ENCODE measurements at regions not wholly inside any gene's neighbourhood (a gene's known extent, or its start where the extent isn't known, plus 50 kb on each side); places are given as distances from the start of the nearest gene placed in this dataset.

DNA sequence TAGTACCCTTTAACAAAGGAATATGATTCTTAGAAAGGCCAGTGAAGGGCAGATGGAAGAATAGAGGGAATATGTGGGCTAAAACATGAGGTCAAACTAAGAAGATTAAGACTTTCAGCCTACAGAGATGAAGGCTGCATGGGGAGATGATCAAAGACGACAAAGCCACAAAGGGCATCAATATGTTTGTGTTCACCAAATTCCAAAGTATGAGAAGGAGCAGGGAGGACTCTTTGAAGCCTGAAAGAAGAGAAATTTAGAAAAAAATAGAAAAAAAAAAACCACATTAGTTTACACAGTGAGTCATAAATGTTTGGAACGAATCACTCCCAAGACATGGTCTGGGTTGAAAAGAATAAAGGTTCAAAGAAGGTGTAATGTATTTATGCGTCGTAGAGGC lies 131.8 kb downstream of the NEDD1 start:
- TF ChIP-seq POLR2A (IDR thresholded peaks at IDR 0.05; ENCODE audit: low read depth, low read length) (no peak), GATA2 (IDR thresholded peaks at IDR 0.05; ENCODE audit: insufficient read depth, insufficient read length, low read depth, low read length) (no peak), POLR2AphosphoS5 (IDR thresholded peaks at IDR 0.05; ENCODE audit: insufficient read depth, low read depth, low read length) (no peak), MYC (IDR thresholded peaks at IDR 0.05; ENCODE audit: low read depth, low read length) (no peak), FOS (IDR thresholded peaks at IDR 0.05; ENCODE audit: borderline replicate concordance, insufficient read depth, low read length) (no peak), JUN (IDR thresholded peaks at IDR 0.05; ENCODE audit: borderline replicate concordance, insufficient read depth, insufficient read length, low read depth) (no peak), EZH2 (IDR thresholded peaks at IDR 0.05; ENCODE audit: borderline replicate concordance, low read depth, low read length, severe bottlenecking) (no peak)
- TF ChIP-seq, protein P1, sequence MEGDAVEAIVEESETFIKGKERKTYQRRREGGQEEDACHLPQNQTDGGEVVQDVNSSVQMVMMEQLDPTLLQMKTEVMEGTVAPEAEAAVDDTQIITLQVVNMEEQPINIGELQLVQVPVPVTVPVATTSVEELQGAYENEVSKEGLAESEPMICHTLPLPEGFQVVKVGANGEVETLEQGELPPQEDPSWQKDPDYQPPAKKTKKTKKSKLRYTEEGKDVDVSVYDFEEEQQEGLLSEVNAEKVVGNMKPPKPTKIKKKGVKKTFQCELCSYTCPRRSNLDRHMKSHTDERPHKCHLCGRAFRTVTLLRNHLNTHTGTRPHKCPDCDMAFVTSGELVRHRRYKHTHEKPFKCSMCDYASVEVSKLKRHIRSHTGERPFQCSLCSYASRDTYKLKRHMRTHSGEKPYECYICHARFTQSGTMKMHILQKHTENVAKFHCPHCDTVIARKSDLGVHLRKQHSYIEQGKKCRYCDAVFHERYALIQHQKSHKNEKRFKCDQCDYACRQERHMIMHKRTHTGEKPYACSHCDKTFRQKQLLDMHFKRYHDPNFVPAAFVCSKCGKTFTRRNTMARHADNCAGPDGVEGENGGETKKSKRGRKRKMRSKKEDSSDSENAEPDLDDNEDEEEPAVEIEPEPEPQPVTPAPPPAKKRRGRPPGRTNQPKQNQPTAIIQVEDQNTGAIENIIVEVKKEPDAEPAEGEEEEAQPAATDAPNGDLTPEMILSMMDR (IDR thresholded peaks at IDR 0.05; ENCODE audit: extremely low read depth in 1 of 2, insufficient read depth in 1 of 2, low read depth in 1 of 2, low read length in 2 of 2), result no peak
- Histone ChIP-seq H3K79me2 (ENCODE audit: control insufficient read depth, insufficient read depth, low read length) (no peaks in the 10 kb centered on the region), H3K36me3 (ENCODE audit: control insufficient read depth in 2 of 2, extremely low read depth in 1 of 2, insufficient read depth in 2 of 2, low read length in 2 of 2) (no peaks in the 10 kb centered on the region), H3K4me2 (ENCODE audit: insufficient read depth, low read length) (no peak overlapping the region), H3K9me3 (replicated peaks; ENCODE audit: control insufficient read depth, insufficient read depth, low read length) (no peaks in the 10 kb centered on the region), H2AFZ (ENCODE audit: low read depth, low read length) (no peak overlapping the region), H4K20me1 (replicated peaks; ENCODE audit: control insufficient read depth, extremely low read depth, insufficient read depth, low read length) (no peaks in the 10 kb centered on the region), H3K27me3 (ENCODE audit: control insufficient read depth in 2 of 2, insufficient read depth in 2 of 2, low read length in 2 of 2) (no peaks in the 10 kb centered on the region), H3K9me1 (replicated peaks; ENCODE audit: control insufficient read depth, extremely low read depth, insufficient read depth, low read length) (no peaks in the 10 kb centered on the region), H3K4me3 (replicated peaks in 1 of 3; ENCODE audit: insufficient read depth in 1 of 3, low read depth in 1 of 3, low read length in 3 of 3) (no peak overlapping the region), H3K9ac (replicated peaks; ENCODE audit: extremely low read depth, insufficient read depth, low read length) (no peak overlapping the region), H3K27ac (ENCODE audit: insufficient read depth, low read depth, low read length) (no peak overlapping the region), H3K4me1 (ENCODE audit: control insufficient read depth, extremely low read depth, insufficient read depth, low read length) (no peaks in the 10 kb centered on the region)
- FAIRE-seq (no peak), DNase-seq (ENCODE audit: low read depth, low spot score) (no peak)
- BruUV-seq (replicated peaks), result no TSS peak
- dilution Hi-C loops (cut with MboI; ENCODE audit: extremely low pct_ligation_motif_present, low sequenced_read_pairs) (no loop called here), intact Hi-C loops (cut with micrococcal nuclease) (no loop called here)
- ChIA-PET POLR2A (no interaction called here), CTCF (no interaction called here)
